GM12872 (cell line): ENCODE measurements at regions not wholly inside any gene's neighbourhood (a gene's known extent, or its start where the extent isn't known, plus 50 kb on each side); places are given as distances from the start of the nearest gene placed in this dataset.

Source experiments
- TF ChIP-seq, protein P1 (sequence below): IDR thresholded peaks from 3 replicates; pipeline ENCODE4 v1.5.1; 2011; ENCODE audit warnings: low read depth, mild to moderate bottlenecking, low read length, moderate library complexity; ENCODE audit not compliant: insufficient read depth

- TF ChIP-seq, protein P1, sequence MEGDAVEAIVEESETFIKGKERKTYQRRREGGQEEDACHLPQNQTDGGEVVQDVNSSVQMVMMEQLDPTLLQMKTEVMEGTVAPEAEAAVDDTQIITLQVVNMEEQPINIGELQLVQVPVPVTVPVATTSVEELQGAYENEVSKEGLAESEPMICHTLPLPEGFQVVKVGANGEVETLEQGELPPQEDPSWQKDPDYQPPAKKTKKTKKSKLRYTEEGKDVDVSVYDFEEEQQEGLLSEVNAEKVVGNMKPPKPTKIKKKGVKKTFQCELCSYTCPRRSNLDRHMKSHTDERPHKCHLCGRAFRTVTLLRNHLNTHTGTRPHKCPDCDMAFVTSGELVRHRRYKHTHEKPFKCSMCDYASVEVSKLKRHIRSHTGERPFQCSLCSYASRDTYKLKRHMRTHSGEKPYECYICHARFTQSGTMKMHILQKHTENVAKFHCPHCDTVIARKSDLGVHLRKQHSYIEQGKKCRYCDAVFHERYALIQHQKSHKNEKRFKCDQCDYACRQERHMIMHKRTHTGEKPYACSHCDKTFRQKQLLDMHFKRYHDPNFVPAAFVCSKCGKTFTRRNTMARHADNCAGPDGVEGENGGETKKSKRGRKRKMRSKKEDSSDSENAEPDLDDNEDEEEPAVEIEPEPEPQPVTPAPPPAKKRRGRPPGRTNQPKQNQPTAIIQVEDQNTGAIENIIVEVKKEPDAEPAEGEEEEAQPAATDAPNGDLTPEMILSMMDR, result no peak
These were observed 481.9 kb downstream of the ARL4A start for GRCh38 chr7:13169356-13169755.

- TF ChIP-seq, protein P1, result no peak
These were observed 487.6 kb downstream of the ARL4A start for GRCh38 chr7:13174991-13175390.

DNA sequence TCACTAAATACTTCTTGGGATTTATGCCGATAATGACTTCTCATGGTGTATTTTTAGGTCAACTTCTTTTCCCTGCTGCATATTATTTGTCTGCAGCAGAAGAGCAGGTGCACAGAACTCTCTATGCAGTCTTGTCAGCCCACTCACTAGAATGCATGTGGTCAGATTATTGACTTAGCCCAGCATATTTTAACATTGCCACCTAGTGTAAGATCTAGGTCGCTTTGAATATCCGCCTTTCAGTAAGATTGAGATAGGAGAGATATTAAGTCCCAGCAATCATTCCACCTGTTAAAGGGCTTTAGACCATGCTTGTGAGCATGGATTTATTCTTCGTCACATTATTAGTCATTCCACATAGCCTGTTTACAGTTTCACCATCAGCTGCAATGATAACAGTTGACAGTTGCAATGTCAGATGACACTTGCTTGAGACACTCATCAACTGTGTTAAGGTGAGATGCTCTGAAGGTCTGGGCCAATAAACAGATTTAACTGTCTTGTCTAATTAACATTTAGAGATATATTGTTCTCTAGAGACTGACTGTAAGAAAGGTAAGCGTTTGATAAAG, 491.7 kb downstream of the ARL4A start:
- TF ChIP-seq, protein P1, result no peak

DNA sequence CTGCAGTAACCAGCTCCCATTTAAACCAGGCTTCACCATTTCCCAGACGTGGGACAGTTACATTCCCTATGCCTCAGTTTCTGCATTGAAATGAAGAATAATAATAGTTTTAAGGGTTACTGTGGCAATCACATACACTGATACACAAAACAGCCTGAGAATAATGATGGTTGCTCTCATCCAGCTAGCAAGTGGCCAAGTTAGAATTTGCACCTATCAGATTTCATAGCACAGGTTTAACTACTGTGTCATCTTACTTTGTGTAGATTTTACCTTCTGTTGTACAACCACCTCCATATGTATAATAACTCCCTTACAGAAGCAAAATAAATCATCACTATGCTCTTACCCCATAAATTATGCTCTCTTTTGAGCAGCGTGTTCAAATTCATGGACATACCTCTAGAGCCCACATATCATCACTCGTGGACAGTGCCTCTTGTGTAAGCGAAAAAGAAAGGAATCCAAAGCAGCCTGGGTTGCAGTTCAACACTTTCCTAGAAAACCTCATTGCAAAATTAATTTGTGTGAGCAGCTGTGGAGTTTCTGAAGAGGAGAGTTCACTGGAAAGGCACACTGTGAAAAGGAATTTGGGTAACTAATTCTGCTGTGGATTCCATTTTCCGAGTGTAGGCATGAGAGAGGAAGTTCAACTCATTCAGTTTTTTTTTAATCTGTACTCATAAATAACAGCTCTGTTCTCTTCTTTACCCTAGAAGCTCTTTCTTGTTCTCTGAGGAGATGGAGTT, 492.5 kb downstream of the ARL4A start:
- TF ChIP-seq, protein P1, result no peak

DNA sequence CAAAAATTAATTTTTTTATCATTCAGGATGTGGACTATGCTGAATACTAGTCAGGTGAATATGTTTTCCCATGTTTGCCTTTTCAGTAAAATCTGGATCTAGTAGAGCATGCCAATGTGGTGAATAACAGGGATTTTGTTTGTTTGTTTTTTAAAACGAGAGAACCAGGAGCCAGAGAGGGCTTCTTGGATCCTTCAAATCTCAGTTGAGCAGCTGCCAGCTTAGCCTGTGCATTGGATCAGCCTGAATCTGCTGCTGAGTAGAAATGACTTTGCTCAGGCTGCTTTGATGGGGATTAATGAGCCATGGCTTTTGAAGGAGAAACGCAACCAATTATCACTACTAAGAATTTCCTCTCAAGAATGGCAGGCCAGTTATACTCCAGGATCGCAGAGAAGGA, 493.8 kb downstream of the ARL4A start:
- TF ChIP-seq, protein P1, result no peak

GRCh38 chr7:13185139-13185538, 497.7 kb downstream of the ARL4A start:
- TF ChIP-seq, protein P1, result no peak

GRCh38 chr7:13188236-13188805, 500.9 kb downstream of the ARL4A start:
- TF ChIP-seq, protein P1, result no peak
